HepG2 (cell line): ENCODE measurements at regions not wholly inside any gene's neighbourhood (a gene's known extent, or its start where the extent isn't known, plus 50 kb on each side); places are given as distances from the start of the nearest gene placed in this dataset.

Source experiments
- CTCF ChIP-seq: sonication (generic); formaldehyde crosslinking; IDR thresholded peaks from 2 replicates; pipeline ENCODE4 v1.5.0; 2020; ENCODE audit warnings: mild to moderate bottlenecking, missing genetic modification reagents, moderate library complexity
- ETS1 ChIP-seq: sonication (generic); formaldehyde crosslinking; IDR thresholded peaks from 2 replicates; pipeline ENCODE4 v1.4.0; 2020; ENCODE audit warnings: missing genetic modification reagents
- IRX3 ChIP-seq: sonication (generic); formaldehyde crosslinking; IDR thresholded peaks from 2 replicates; pipeline ENCODE4 v1.8.1; 2023; ENCODE audit warnings: mild to moderate bottlenecking, low read depth, missing genetic modification reagents, borderline replicate concordance
- POLR2A ChIP-seq, 2 experiments: IDR thresholded peaks; 2 replicates each; pipeline ENCODE4 v1.6.1; 2011; ENCODE audit warnings: low read depth in 2 of 2, low read length in 2 of 2, mild to moderate bottlenecking in 1 of 2, moderate library complexity in 1 of 2; ENCODE audit not compliant: insufficient read depth in 1 of 2
- ZFP1 ChIP-seq: IDR thresholded peaks from 2 replicates; pipeline ENCODE4 v1.6.1; 2016
- TF ChIP-seq, protein P1 (sequence below): IDR thresholded peaks from 2 replicates; pipeline ENCODE4 v1.6.1; 2012; ENCODE audit warnings: low read length, improper control_type of control experiment

GRCh38 chr11:90438069-90438468, 215.2 kb upstream of the CHORDC1 start:
- no peak for TF ChIP-seq ZFP1 (CRISPR knock-in tag)
- TF ChIP-seq IRX3 (CRISPR knock-in tag): no peak
- no peak for TF ChIP-seq POLR2A (IDR thresholded peaks at IDR 0.05; ENCODE audit: insufficient read depth in 1 of 2, low read depth in 2 of 2, low read length in 2 of 2)
- TF ChIP-seq CTCF (CRISPR knock-in tag): no peak
- TF ChIP-seq ETS1 (CRISPR knock-in tag): no peak
- TF ChIP-seq, protein P1, sequence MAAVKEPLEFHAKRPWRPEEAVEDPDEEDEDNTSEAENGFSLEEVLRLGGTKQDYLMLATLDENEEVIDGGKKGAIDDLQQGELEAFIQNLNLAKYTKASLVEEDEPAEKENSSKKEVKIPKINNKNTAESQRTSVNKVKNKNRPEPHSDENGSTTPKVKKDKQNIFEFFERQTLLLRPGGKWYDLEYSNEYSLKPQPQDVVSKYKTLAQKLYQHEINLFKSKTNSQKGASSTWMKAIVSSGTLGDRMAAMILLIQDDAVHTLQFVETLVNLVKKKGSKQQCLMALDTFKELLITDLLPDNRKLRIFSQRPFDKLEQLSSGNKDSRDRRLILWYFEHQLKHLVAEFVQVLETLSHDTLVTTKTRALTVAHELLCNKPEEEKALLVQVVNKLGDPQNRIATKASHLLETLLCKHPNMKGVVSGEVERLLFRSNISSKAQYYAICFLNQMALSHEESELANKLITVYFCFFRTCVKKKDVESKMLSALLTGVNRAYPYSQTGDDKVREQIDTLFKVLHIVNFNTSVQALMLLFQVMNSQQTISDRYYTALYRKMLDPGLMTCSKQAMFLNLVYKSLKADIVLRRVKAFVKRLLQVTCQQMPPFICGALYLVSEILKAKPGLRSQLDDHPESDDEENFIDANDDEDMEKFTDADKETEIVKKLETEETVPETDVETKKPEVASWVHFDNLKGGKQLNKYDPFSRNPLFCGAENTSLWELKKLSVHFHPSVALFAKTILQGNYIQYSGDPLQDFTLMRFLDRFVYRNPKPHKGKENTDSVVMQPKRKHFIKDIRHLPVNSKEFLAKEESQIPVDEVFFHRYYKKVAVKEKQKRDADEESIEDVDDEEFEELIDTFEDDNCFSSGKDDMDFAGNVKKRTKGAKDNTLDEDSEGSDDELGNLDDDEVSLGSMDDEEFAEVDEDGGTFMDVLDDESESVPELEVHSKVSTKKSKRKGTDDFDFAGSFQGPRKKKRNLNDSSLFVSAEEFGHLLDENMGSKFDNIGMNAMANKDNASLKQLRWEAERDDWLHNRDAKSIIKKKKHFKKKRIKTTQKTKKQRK: no peak
